ENCODE measurements at regions not wholly inside any gene's neighbourhood (a gene's known extent, or its start where the extent isn't known, plus 50 kb on each side); places are given as distances from the start of the nearest gene placed in this dataset.

- TF ChIP-seq REST (IDR thresholded peaks at IDR 0.05; ENCODE audit: borderline replicate concordance) (no peak), REST (CRISPR knock-in tag; IDR thresholded peaks at IDR 0.05; ENCODE audit: low read depth) (no peak), ZMIZ1 (IDR thresholded peaks at IDR 0.05; ENCODE audit: low read depth in 2 of 2, low read length in 2 of 2) (peak in 1 of 2 experiments; percentile 77; a peak in 1 of 4 replicates), RFX5 (IDR thresholded peaks at IDR 0.05; ENCODE audit: low read depth, low read length) (no peak), ZNF76 (CRISPR knock-in tag; IDR thresholded peaks at IDR 0.05; ENCODE audit: borderline replicate concordance) (no peak), TAL1 (IDR thresholded peaks at IDR 0.05) (peak; percentile 88), CCNT2 (IDR thresholded peaks at IDR 0.05; ENCODE audit: borderline replicate concordance, extremely low read depth, insufficient read length, low read depth, low read length) (peak; percentile 69), ZNF785 (CRISPR knock-in tag; IDR thresholded peaks at IDR 0.05) (no peak), ZNF561 (CRISPR knock-in tag; conservative IDR thresholded peaks at IDR 0.05) (no peak), ZNF134 (CRISPR knock-in tag; conservative IDR thresholded peaks at IDR 0.05) (no peak), CBFA2T2 (conservative IDR thresholded peaks at IDR 0.05) (peak; percentile 87), NELFE (IDR thresholded peaks at IDR 0.05; ENCODE audit: insufficient read depth, insufficient read length) (no peak), PURB (CRISPR knock-in tag; IDR thresholded peaks at IDR 0.05; ENCODE audit: low read depth) (no peak), GATA2 (CRISPR knock-in tag; IDR thresholded peaks at IDR 0.05) (no peak; the same call in none of the 2 replicates), GTF2F1 (IDR thresholded peaks at IDR 0.05; ENCODE audit: low read depth, low read length) (no peak), CHCHD3 (CRISPR knock-in tag; IDR thresholded peaks at IDR 0.05) (no peak), NCOA1 (IDR thresholded peaks at IDR 0.05; ENCODE audit: low read depth) (peak; percentile 59; the same call in 1 of the 2 replicates), CTBP1 (IDR thresholded peaks at IDR 0.05; ENCODE audit: borderline replicate concordance) (peak; percentile 76), RNF2 (IDR thresholded peaks at IDR 0.05) (peak; percentile 56; the same call in 1 of the 2 replicates), ARID1B (IDR thresholded peaks at IDR 0.05) (peak; percentile 96)
Measured at GRCh38 chr12:71236133-71236660, 78.4 kb upstream of the TSPAN8 start (continued).
